Breast epithelium (tissue), 3 donors: ENCODE measurements at regions not wholly inside any gene's neighbourhood (a gene's known extent, or its start where the extent isn't known, plus 50 kb on each side); places are given as distances from the start of the nearest gene placed in this dataset.

Experiments
- CTCF ChIP-seq, 3 donors: fragments of 450-650 bp; IDR thresholded peaks; one replicate each; pipeline ENCODE4 v1.5.1; 2016 to 2017; ENCODE audit warnings: antibody characterized with exemption in 3 of 3, mild to moderate bottlenecking in 3 of 3, moderate library complexity in 3 of 3
- POLR2A ChIP-seq: fragments of 450-650 bp; IDR thresholded peaks from one replicate; pipeline ENCODE4 v1.6.1; 2016; ENCODE audit warnings: antibody characterized with exemption, mild to moderate bottlenecking, moderate library complexity

GRCh38 chr3:56970461-56970879 is 90.0 kb upstream of the SPATA12 start:
- no peak for TF ChIP-seq CTCF (IDR thresholded peaks at IDR 0.05)
- TF ChIP-seq POLR2A: no peak
